ENCODE measurements at regions not wholly inside any gene's neighbourhood (a gene's known extent, or its start where the extent isn't known, plus 50 kb on each side); places are given as distances from the start of the nearest gene placed in this dataset.
"Not testable (repeated sequence)": the region's sequence is repeated elsewhere in the genome, so short reads cannot be mapped to it uniquely, and the experiment has no call there.

DNA sequence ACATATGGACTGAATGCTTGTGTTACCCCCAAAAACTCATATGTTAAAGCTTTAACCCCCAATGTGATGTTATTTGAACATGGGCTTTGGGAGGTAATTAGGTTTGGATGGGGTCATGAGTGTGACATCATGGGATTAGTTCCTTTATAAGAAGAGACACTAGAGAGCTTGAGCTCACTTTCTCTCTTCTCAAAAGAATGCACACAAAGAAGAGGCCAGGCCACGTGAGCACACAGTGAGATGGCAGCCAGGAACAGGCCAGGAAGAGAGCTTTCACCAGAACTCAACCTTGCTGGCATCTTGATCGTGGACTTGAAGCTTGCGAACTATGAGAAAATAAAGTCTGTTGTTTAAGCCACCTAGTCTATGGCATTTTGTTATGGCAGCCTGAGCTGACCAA, 360.6 kb downstream of the NR2F1-AS1 start:
- Mint-ChIP-seq H3K27ac (no peak overlapping the region), H3K36me3 (no peaks in the 10 kb centered on the region), H3K9me3 (no peaks in the 10 kb centered on the region)
- ATAC-seq = no peak
- DNase-seq (ENCODE audit: low spot score in 2 of 2) = no peak

DNA sequence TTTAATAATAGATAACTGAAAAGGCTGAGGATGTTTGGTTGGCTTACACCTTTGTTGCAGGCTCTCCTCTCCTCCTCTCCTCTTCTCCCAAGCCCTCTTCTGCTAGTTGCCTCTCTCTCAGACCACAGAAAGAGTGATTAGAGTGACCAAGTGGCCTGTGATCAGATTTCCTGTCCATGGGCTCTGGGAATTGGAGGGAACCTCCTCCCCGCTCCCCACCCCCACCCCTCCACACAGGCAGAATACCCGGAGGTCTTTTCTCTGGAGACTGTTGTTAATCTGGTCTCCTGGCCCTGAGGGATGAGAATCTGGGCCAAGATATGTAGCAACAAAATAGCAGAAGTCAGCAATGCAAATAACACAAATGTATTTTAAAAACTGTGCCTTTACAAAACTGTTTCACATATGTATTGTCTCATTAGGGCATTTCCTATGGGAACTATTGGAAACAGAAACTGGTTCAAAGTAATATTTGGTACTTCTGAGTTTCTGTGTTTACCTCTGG, 361.3 kb downstream of the NR2F1-AS1 start:
- no peak for ATAC-seq
- no peak for DNase-seq (ENCODE audit: low spot score in 2 of 2)
- no peaks in the 10 kb centered on the region for H3K36me3 Mint-ChIP-seq
- H3K9me3 Mint-ChIP-seq = no peaks in the 10 kb centered on the region
- no peak overlapping the region for H3K27ac Mint-ChIP-seq

DNA sequence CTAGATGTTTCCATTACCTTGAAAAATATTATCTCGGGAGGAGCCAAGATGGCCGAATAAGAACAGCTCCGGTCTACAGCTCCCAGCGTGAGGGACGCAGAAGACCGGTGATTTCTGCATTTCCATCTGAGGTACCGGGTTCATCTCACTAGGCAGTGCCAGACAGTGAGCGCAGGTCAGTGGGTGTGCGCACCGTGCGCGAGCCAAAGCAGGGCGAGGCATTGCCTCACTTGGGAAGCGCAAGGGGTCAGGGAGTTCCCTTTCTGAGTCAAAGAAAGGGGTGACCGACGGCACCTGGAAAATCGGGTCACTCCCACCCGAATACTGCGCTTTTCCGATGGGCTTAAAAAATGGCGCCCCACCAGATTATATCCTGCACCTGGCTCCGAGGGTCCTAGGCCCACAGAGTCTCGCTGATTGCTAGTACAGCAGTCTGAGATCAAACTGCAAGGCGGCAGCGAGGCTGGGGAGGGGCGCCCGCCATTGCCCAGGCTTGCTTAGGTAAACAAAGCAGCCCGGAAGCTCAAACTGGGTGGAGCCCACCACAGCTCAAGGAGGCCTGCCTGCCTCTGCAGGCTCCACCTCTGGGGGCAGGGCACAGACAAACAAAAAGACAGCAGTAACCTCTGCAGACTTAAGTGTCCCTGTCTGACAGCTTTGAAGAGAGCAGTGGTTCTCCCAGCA, 367.8 kb downstream of the NR2F1-AS1 start:
- DNase-seq (ENCODE audit: low spot score in 2 of 2); ATAC-seq; H3K9me3 Mint-ChIP-seq; H3K27ac Mint-ChIP-seq; H3K36me3 Mint-ChIP-seq: not testable (repeated sequence)

DNA sequence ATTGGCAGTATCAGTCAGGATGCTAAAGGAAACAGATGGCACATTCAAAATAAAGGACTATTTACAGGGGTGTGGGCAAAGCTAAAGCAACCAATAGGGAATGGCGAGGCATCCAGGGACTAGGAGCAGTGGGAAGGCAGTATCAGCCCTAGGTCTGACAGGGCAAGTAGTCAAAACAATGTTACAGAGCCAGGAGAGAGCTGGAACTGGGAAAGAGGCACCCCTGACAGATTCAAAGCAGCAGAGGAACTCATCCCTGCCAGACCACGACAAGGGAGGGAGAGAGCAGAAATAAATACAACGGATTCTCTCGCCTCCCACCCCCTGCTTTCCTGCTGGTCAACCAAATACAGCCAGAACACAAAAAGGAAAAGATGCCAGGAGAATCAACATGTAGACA, 371.5 kb downstream of the NR2F1-AS1 start:
- no peak overlapping the region for H3K27ac Mint-ChIP-seq
- no peak for DNase-seq (ENCODE audit: low spot score in 2 of 2)
- no peak for ATAC-seq
- H3K36me3 Mint-ChIP-seq = no peaks in the 10 kb centered on the region
- H3K9me3 Mint-ChIP-seq = peaks cover 13 to 17% of the 10 kb centered on the region in 2 donors

DNA sequence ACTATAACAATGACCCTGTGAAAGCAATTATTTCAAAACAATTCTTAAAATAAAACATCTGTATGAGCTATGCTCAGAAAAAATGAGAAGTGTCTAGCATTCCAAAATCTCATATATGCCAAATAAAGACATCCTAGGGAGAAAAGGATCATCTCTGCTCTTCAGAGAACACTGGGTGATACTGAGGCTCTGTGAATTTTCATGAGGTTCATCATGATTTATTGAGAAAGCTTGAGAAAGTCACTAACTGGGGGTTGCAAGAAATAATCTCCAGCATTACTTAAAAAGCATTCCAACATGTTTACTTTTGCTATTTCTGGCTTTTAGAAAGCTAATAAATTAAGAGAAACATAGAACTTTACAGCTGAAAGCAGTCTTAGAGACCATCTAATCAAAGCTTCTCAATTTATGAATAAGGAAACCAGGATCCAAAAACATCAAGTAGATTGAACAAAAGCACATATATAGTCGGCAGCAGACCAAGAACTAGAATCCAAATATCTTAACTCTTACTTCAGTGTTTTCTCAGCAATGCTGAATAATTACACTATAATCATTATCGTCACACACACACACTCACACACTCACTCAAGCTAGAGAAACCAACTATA, 372.8 kb downstream of the NR2F1-AS1 start:
- Mint-ChIP-seq H3K9me3 (peaks cover 13 to 17% of the 10 kb centered on the region in 2 donors), H3K36me3 (no peaks in the 10 kb centered on the region), H3K27ac (no peak overlapping the region)
- ATAC-seq (no peak), DNase-seq (ENCODE audit: low spot score in 2 of 2) (no peak)

DNA sequence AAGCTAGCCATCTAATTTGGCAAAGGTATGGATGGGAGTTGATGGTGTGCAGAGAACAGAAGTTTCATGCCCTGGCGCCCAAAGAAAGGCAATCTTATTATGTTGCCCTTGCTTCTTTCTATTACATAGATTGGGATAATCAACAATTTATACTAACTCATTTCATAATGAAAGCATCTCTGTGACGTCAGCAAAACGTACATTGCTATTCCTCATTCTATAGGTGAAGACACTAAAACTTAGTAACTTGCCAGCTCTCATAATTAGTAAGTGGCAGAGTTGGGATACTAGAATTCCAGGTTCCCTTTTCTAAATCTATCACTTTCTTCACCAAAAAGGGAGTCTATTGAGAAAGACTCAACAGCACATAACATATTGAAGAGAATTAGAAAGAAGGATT, 374.8 kb downstream of the NR2F1-AS1 start:
- no peak for ATAC-seq
- DNase-seq (ENCODE audit: low spot score in 2 of 2) = no peak
- Mint-ChIP-seq H3K27ac (no peak overlapping the region), H3K36me3 (no peaks in the 10 kb centered on the region), H3K9me3 (peaks cover 13 to 16% of the 10 kb centered on the region in 2 donors)

DNA sequence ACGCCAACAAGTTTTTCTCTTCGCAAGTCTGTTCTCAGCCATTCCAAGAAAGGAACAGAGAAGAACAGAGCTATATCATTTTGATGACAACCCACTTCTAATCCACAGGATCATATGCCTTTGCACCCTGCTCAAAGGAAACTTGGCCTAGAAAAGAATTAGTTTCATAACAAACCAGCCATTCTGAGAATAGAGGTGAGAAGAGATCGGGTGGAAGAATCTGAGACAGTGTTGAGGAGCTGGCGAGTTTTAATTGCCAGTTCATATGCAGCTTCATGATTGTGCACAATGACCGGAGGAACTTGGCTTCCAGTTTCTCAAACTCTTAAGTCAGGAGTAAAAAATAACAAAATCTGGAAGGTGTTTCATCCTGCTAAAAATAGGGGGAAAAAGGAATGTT, 380.0 kb downstream of the NR2F1-AS1 start:
- H3K36me3 Mint-ChIP-seq = no peaks in the 10 kb centered on the region
- ATAC-seq = no peak
- no peak for DNase-seq (ENCODE audit: low spot score in 2 of 2)
- peaks cover 4 to 13% of the 10 kb centered on the region in 2 donors for H3K9me3 Mint-ChIP-seq
- H3K27ac Mint-ChIP-seq = no peak overlapping the region

DNA sequence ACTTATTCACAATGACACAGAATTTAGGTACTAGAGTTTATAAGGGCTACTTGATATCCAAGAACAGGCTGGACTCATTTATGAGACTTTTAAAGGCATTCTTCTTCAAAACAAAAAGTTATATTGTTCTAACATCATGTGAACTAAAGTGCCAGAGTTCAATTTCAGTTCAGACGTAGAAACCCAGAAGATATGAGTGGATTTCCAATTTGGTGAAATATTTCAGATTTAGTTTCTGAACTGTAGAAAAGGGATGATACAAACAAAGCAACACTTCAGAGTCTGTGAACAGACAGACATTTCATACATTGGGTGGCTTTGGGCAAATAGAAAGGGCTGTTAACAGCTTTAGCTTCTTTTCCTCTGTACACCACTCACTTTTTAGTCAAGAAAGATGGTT, 384.0 kb downstream of the NR2F1-AS1 start:
- ATAC-seq = no peak
- Mint-ChIP-seq H3K36me3 (no peaks in the 10 kb centered on the region), H3K9me3 (peaks cover 0 to 3% of the 10 kb centered on the region in 2 donors), H3K27ac (no peak overlapping the region)
- no peak for DNase-seq (ENCODE audit: low spot score in 2 of 2)

DNA sequence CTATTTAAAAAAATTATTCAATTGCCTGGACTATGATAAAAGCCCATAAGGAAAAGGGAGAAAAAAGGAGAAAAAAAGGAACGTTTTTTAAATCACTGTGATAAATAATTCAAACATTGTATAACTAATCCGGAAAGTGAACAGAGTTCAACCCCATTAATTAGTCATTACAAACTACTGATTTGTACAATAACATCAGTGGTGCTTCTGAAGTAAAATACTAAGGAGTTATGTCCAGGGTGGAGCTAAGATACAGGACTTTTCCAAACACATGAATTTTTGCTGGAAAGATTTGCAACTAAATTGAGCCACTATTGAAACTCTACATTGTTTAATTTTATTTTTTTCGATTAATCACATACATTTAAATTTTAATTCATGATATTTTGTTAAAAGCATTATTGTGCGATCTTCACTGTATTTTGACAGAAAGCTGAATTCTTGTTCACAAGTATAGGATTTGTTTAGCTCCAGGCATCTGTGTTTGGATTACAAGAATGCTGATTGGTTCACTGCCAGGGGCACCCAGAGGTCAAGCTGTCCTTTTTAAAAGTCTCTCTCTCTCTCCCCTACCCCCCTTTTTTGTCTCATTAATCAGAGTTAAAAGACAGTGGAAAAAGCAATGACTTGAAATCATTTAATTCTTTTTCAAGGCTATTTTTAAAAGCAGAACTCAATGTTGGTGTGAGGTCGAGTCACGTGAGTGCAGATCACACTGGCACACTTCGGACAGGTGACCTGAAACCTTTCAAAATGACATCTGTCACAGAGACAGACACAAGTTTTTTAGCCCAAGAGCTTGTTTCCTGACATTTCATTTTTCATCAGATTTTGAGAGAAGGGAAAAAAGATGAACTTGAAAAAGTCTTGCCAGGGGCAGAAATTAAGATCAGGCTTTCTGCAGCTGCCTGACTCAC, 387.3 kb downstream of the NR2F1-AS1 start:
- Mint-ChIP-seq H3K36me3 (no peaks in the 10 kb centered on the region), H3K27ac (no peak overlapping the region), H3K9me3 (peaks cover 0 to 8% of the 10 kb centered on the region in 2 donors)
- ATAC-seq (no peak), DNase-seq (ENCODE audit: low spot score in 2 of 2) (no peak)

DNA sequence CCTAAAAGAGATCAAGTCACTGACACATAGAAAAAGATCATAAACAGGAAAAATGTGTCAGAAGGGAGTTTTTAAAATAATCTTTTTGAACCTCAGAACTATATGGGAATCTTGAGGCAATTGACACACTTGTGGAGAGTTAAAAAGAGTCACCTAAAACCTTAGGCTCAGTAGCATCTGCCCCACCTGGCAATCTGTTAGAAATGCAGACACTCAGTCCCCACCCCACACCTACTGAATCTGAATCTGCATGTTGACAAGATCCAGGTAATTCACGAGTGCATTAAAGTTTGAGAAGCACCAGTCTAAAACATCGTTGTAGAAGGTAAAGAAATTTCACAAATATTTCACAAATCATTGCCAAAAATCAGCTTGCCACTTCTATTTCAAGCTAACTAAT, 388.3 kb downstream of the NR2F1-AS1 start:
- H3K36me3 Mint-ChIP-seq = no peaks in the 10 kb centered on the region
- no peak overlapping the region for H3K27ac Mint-ChIP-seq
- peaks cover 0 to 14% of the 10 kb centered on the region in 2 donors for H3K9me3 Mint-ChIP-seq
- ATAC-seq (no peak), DNase-seq (ENCODE audit: low spot score in 2 of 2) (no peak)

DNA sequence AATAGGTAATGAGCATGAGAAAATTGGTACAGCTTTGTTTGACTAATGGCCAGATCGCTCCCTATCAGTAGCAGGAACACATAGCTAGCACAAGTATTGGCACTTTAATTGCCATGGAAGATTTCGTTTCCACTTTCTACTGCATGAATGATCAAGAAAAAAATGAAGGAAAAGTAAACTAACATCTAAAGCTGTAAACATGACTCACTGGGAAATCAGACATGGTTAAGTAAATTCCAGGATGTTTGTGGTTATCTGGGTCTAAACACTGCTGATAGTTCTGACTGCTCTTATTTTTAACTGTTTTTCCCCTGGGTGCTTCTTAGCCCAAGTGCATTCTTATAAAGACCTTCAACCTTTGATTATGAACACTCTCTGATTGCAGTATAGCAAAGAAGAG, 388.9 kb downstream of the NR2F1-AS1 start:
- no peak for ATAC-seq
- peaks cover 0 to 15% of the 10 kb centered on the region in 2 donors for H3K9me3 Mint-ChIP-seq
- no peaks in the 10 kb centered on the region for H3K36me3 Mint-ChIP-seq
- H3K27ac Mint-ChIP-seq = no peak overlapping the region
- no peak for DNase-seq (ENCODE audit: low spot score in 2 of 2)

DNA sequence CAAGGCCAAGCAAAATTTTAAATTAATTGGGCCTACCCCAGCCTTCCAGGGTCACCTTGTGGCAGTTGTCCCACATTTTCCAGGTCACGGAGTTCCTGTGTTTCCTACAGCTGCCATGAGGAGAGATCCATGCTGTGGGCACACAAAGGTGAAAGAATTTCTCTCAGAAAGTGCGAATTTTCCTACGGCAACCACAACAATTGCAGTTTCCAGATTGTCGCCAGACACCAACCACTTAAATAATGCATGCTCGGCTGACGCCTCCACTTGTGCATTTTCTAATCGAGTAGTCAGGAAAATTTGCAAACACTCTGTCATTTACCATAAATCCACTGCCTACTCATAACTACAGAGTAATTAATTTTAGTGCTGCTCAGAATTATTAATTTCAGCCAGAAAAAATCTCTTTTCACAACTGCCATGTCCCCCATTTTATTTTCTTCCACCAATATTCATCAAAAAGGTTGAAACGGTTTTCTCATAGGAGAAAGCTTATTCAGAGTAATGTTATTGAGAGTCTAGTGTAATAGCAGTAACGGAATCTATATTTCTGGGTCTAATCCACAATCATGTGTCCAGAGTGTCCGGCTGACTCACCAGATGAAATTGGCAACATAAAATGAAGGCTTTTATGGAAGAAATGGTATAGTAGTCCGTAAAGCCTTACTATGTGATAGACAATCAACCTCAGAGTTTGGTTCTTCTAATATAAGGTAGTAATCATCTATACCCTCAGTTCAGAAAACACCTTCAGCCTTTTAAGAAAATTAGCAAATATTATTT, 389.8 kb downstream of the NR2F1-AS1 start:
- H3K36me3 Mint-ChIP-seq = no peaks in the 10 kb centered on the region
- H3K27ac Mint-ChIP-seq = no peak overlapping the region
- no peak for DNase-seq (ENCODE audit: low spot score in 2 of 2)
- peaks cover 0 to 15% of the 10 kb centered on the region in 2 donors for H3K9me3 Mint-ChIP-seq
- ATAC-seq = no peak

DNA sequence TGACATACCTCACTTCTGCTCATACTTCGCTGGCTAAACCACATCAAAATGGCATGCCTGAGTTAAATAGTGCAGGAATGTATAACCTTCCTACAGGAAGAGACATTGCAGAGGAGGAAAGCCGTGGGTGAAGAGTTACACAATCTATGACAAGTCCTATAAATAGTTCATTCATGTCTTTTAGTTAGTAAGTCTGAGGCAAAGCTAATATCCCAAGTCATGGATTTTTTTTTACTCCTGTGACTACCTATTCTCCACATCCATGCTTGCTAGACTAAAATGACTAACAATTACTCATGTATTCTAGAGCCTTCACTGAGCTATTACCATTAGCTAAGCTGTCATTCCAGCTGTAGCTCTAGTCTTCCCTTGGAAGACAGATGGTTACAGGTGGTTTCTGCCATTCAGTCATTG, 391.3 kb downstream of the NR2F1-AS1 start:
- H3K27ac Mint-ChIP-seq = no peak overlapping the region
- DNase-seq (ENCODE audit: low spot score in 2 of 2) (no peak), ATAC-seq (no peak)
- H3K9me3 Mint-ChIP-seq = peaks cover 0 to 15% of the 10 kb centered on the region in 2 donors
- no peaks in the 10 kb centered on the region for H3K36me3 Mint-ChIP-seq

DNA sequence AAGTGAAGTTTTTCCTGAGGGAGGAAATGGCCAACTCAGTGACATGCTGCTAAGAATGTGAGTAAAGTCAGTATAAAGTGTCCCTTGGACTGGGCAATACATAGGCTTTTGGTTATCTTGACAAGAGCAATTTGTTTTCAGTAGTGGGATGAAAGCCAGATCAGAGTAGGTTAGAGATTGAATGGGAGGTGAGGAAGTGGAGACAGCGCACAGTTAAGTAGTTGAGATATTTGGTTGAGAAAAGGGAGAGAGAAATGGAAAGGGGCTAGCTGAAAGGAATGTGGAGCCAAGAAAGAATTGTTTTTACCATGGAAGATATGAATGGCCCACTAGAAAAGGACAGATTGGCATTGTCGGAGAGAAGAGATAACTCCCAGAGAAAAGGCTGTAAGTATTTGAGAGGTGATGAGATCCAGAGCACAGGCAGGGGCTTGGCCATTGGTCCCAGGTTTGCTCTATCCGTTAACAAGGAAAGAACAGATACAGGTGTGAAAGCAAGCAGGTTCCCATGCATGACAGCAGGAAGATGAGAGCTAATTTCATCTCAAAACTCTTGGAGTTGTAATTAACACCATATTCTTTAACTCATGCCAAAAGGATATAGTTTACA, 392.0 kb downstream of the NR2F1-AS1 start:
- H3K27ac Mint-ChIP-seq = no peak overlapping the region
- no peak for ATAC-seq
- H3K9me3 Mint-ChIP-seq = peaks cover 0 to 12% of the 10 kb centered on the region in 2 donors

DNA sequence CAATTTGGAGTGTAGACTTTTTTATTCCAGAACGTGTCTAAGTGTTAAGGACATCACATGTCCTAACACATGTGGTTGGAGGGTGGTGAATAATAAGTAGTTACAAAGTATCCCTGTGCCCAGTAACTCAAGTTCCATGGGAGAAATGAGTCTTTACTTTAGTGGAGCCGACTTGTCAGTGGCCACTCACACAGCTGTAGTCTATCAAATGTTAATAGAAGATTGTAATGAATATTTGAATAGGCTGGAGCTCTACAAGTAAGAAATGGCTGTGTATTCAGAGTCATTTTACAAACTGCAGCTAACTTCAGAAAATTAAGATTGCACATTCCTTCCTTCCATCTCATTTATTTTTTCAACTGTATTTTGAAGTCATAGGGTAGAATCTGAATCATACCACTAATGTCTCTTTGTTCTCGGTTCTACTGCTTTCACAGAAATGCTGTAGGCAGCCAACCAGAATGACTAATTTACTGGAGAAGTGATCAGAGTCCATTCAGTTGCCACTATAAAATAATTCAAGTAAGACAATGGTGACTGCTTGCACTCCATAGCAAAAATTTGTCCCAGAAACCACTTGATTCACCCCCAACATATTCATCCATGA, 394.8 kb downstream of the NR2F1-AS1 start:
- DNase-seq (ENCODE audit: low spot score in 2 of 2) (no peak), ATAC-seq (no peak)
- Mint-ChIP-seq H3K27ac (no peak overlapping the region), H3K36me3 (no peaks in the 10 kb centered on the region), H3K9me3 (peaks cover 0 to 12% of the 10 kb centered on the region in 2 donors)

More for the DNA sequence above, 392.0 kb downstream of the NR2F1-AS1 start:
- no peak for DNase-seq (ENCODE audit: low spot score in 2 of 2)
- H3K36me3 Mint-ChIP-seq = no peaks in the 10 kb centered on the region

DNA sequence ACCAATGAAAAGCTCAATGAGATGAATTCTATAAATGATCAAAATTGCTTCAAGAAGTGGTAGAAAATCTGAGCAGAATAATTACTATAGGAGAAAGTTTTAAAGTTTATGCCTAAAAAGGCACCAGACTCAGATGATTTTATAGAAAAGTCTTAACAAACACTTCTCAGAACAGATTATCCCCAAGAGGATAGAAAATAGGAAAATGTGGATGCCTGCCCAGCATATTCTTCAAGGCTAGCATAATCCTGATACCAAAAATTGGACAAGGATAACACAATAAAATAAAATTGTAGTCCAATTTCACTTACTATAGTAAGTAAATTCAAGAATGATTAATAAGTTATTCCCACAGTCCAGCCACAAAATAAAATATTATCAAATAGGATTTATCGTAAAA, 397.0 kb downstream of the NR2F1-AS1 start:
- Mint-ChIP-seq H3K27ac (no peak overlapping the region), H3K9me3 (peaks cover 0 to 10% of the 10 kb centered on the region in 2 donors), H3K36me3 (no peaks in the 10 kb centered on the region)
- no peak for DNase-seq (ENCODE audit: low spot score in 2 of 2)
- no peak for ATAC-seq

All from activated naive CD4-positive, alpha-beta T cell treated with anti-CD3 and anti-CD28 coated beads, Interleukin-2, amount 50 U/mL, for 72 hours (primary cell).